Central memory CD8-positive, alpha-beta T cell (primary cell): ENCODE measurements at regions not wholly inside any gene's neighbourhood (a gene's known extent, or its start where the extent isn't known, plus 50 kb on each side); places are given as distances from the start of the nearest gene placed in this dataset.

ENCODE experiments used
- ATAC-seq: fragments of 150-1000 bp; cut with Tn5 transposase; replicated peaks from 2 replicates; pipeline ENCODE4 v1.10.0; 2022; ENCODE audit warnings: mild to moderate bottlenecking, moderate FRiP score, moderate number of reproducible peaks; ENCODE audit not compliant: poor library complexity, severe bottlenecking; ENCODE audit errors: extremely low read depth
- DNase-seq, 2 donors: peaks; one replicate each; pipeline ENCODE4 v3.0.0; 2021; ENCODE audit warnings: low spot score in 2 of 2
- H3K27ac Mint-ChIP-seq: one replicate; pipeline ENCODE4 v1.8.0; 2022; ENCODE audit warnings: low read depth, mild to moderate bottlenecking, moderate library complexity, mixed read lengths
- H3K27me3 Mint-ChIP-seq: one replicate; pipeline ENCODE4 v1.8.0; 2022; ENCODE audit warnings: mixed read lengths
- H3K36me3 Mint-ChIP-seq: one replicate; pipeline ENCODE4 v1.8.0; 2022; ENCODE audit warnings: mild to moderate bottlenecking, moderate library complexity, mixed read lengths; ENCODE audit not compliant: insufficient read depth
- H3K4me1 Mint-ChIP-seq: one replicate; pipeline ENCODE4 v1.8.0; 2022; ENCODE audit warnings: mixed read lengths
- H3K4me3 Mint-ChIP-seq: one replicate; pipeline ENCODE4 v1.8.0; 2022; ENCODE audit warnings: mild to moderate bottlenecking, moderate library complexity, mixed read lengths
- H3K9me3 Mint-ChIP-seq: one replicate; pipeline ENCODE4 v1.8.0; 2022; ENCODE audit warnings: mixed read lengths

- Mint-ChIP-seq H3K27ac (no peak overlapping the region), H3K4me1 (no peaks in the 10 kb centered on the region), H3K9me3 (no peaks in the 10 kb centered on the region), H3K27me3 (peaks cover 91% of the 10 kb centered on the region), H3K4me3 (no peak overlapping the region), H3K36me3 (no peaks in the 10 kb centered on the region)
- ATAC-seq = no peak
- DNase-seq = no peak
Observed at GRCh38 chr16:86287664-86288201, 222.6 kb upstream of the FOXF1 start.

GRCh38 chr16:86288716-86289294, 221.5 kb upstream of the FOXF1 start:
- H3K4me3 Mint-ChIP-seq = no peak overlapping the region
- no peak overlapping the region for H3K27ac Mint-ChIP-seq
- no peaks in the 10 kb centered on the region for H3K4me1 Mint-ChIP-seq
- H3K27me3 Mint-ChIP-seq = peaks cover 92% of the 10 kb centered on the region
- DNase-seq = no peak
- no peak for ATAC-seq
- no peaks in the 10 kb centered on the region for H3K36me3 Mint-ChIP-seq
- H3K9me3 Mint-ChIP-seq = no peaks in the 10 kb centered on the region

GRCh38 chr16:86289304-86289703, 221.0 kb upstream of the FOXF1 start:
- no peak for DNase-seq
- Mint-ChIP-seq H3K9me3 (no peaks in the 10 kb centered on the region), H3K27ac (no peak overlapping the region), H3K4me1 (no peaks in the 10 kb centered on the region), H3K36me3 (no peaks in the 10 kb centered on the region), H3K4me3 (no peak overlapping the region), H3K27me3 (peaks cover 96% of the 10 kb centered on the region)
- ATAC-seq = no peak

GRCh38 chr16:86289907-86290306, 220.4 kb upstream of the FOXF1 start:
- no peak for ATAC-seq
- H3K27me3 Mint-ChIP-seq = peaks cover 96% of the 10 kb centered on the region
- H3K9me3 Mint-ChIP-seq = no peaks in the 10 kb centered on the region
- no peaks in the 10 kb centered on the region for H3K4me1 Mint-ChIP-seq
- H3K4me3 Mint-ChIP-seq = no peak overlapping the region
- no peaks in the 10 kb centered on the region for H3K36me3 Mint-ChIP-seq
- no peak for DNase-seq
- H3K27ac Mint-ChIP-seq = no peak overlapping the region

GRCh38 chr16:86291491-86291890, 218.8 kb upstream of the FOXF1 start:
- Mint-ChIP-seq H3K4me1 (no peaks in the 10 kb centered on the region), H3K27me3 (peaks cover 96% of the 10 kb centered on the region), H3K36me3 (no peaks in the 10 kb centered on the region), H3K9me3 (no peaks in the 10 kb centered on the region), H3K4me3 (no peak overlapping the region), H3K27ac (no peak overlapping the region)
- no peak for ATAC-seq
- no peak for DNase-seq

GRCh38 chr16:86292171-86292775, 218.1 kb upstream of the FOXF1 start:
- Mint-ChIP-seq H3K36me3 (no peaks in the 10 kb centered on the region), H3K9me3 (no peaks in the 10 kb centered on the region), H3K4me1 (no peaks in the 10 kb centered on the region), H3K27me3 (peaks cover 96% of the 10 kb centered on the region), H3K27ac (no peak overlapping the region), H3K4me3 (no peak overlapping the region)
- ATAC-seq (no peak), DNase-seq (no peak)

- Mint-ChIP-seq H3K27me3 (peaks cover 96% of the 10 kb centered on the region), H3K9me3 (no peaks in the 10 kb centered on the region), H3K27ac (no peak overlapping the region), H3K4me3 (no peak overlapping the region), H3K36me3 (no peaks in the 10 kb centered on the region), H3K4me1 (no peaks in the 10 kb centered on the region)
- DNase-seq (no peak), ATAC-seq (no peak)
Observed at GRCh38 chr16:86292942-86293341, 217.4 kb upstream of the FOXF1 start.

GRCh38 chr16:86293906-86294305, 216.4 kb upstream of the FOXF1 start:
- ATAC-seq = no peak
- Mint-ChIP-seq H3K27me3 (peaks cover 96% of the 10 kb centered on the region), H3K4me1 (no peaks in the 10 kb centered on the region), H3K27ac (no peak overlapping the region), H3K9me3 (no peaks in the 10 kb centered on the region), H3K36me3 (no peaks in the 10 kb centered on the region), H3K4me3 (no peak overlapping the region)
- no peak for DNase-seq

- peaks cover 93% of the 10 kb centered on the region for H3K27me3 Mint-ChIP-seq
- H3K4me3 Mint-ChIP-seq = no peak overlapping the region
- ATAC-seq = no peak
- DNase-seq = no peak
- no peaks in the 10 kb centered on the region for H3K36me3 Mint-ChIP-seq
- no peak overlapping the region for H3K27ac Mint-ChIP-seq
- H3K4me1 Mint-ChIP-seq = no peaks in the 10 kb centered on the region
- no peaks in the 10 kb centered on the region for H3K9me3 Mint-ChIP-seq
Observed at GRCh38 chr16:86294535-86295196, 215.7 kb upstream of the FOXF1 start.

- Mint-ChIP-seq H3K36me3 (no peaks in the 10 kb centered on the region), H3K27ac (no peak overlapping the region), H3K27me3 (peaks cover 92% of the 10 kb centered on the region), H3K9me3 (no peaks in the 10 kb centered on the region), H3K4me1 (no peaks in the 10 kb centered on the region), H3K4me3 (no peak overlapping the region)
- ATAC-seq (no peak), DNase-seq (no peak)
Observed at GRCh38 chr16:86296256-86296655, 214.1 kb upstream of the FOXF1 start.

GRCh38 chr16:86297391-86297790, 212.9 kb upstream of the FOXF1 start:
- H3K4me1 Mint-ChIP-seq = no peaks in the 10 kb centered on the region
- peaks cover 92% of the 10 kb centered on the region for H3K27me3 Mint-ChIP-seq
- no peak overlapping the region for H3K27ac Mint-ChIP-seq
- H3K9me3 Mint-ChIP-seq = no peaks in the 10 kb centered on the region
- no peaks in the 10 kb centered on the region for H3K36me3 Mint-ChIP-seq
- ATAC-seq (no peak), DNase-seq (no peak)
- H3K4me3 Mint-ChIP-seq = no peak overlapping the region

- DNase-seq (no peak), ATAC-seq (no peak)
- no peaks in the 10 kb centered on the region for H3K36me3 Mint-ChIP-seq
- no peaks in the 10 kb centered on the region for H3K4me1 Mint-ChIP-seq
- peaks cover 88% of the 10 kb centered on the region for H3K27me3 Mint-ChIP-seq
- no peak overlapping the region for H3K4me3 Mint-ChIP-seq
- no peaks in the 10 kb centered on the region for H3K9me3 Mint-ChIP-seq
- H3K27ac Mint-ChIP-seq = no peak overlapping the region
Observed at GRCh38 chr16:86297866-86298757, 212.2 kb upstream of the FOXF1 start.
